SK-N-MC (cell line): ENCODE measurements at regions not wholly inside any gene's neighbourhood (a gene's known extent, or its start where the extent isn't known, plus 50 kb on each side); places are given as distances from the start of the nearest gene placed in this dataset.

Source experiments
- EZH2 ChIP-seq: fragments of 200-600 bp; sonication (generic); IDR thresholded peaks from one replicate; pipeline ENCODE4 v1.6.1; 2017; ENCODE audit warnings: antibody characterized with exemption
- FOXP2 ChIP-seq: optimal IDR thresholded peaks from 2 replicates; pipeline ENCODE3; 2011; ENCODE audit warnings: mild to moderate bottlenecking, moderate library complexity; ENCODE audit not compliant: insufficient read depth; ENCODE audit errors: extremely low read length, control extremely low read depth
- POLR2AphosphoS5 ChIP-seq: IDR thresholded peaks from 2 replicates; pipeline ENCODE4 v1.6.1; 2012; ENCODE audit warnings: mild to moderate bottlenecking, low read depth, low read length, borderline replicate concordance

GRCh38 chr2:65576861-65577601 lies 144.6 kb upstream of the SPRED2 start:
- TF ChIP-seq EZH2 (no peak), POLR2AphosphoS5 (no peak), FOXP2 (no peak)
